Activated CD4-positive, alpha-beta T cell treated with anti-CD3 and anti-CD28 coated beads, Interleukin-2, amount 10 ng/mL, durations not matched to agents 24 days and 14 days (primary cell): ENCODE measurements at regions not wholly inside any gene's neighbourhood (a gene's known extent, or its start where the extent isn't known, plus 50 kb on each side); places are given as distances from the start of the nearest gene placed in this dataset.
"Not testable (repeated sequence)": the region's sequence is repeated elsewhere in the genome, so short reads cannot be mapped to it uniquely, and the experiment has no call there.

Experiments used
- DNase-seq: peaks from one replicate; pipeline ENCODE4 v3.0.0; 2022
- H3K27ac Mint-ChIP-seq: one replicate; pipeline ENCODE4 v1.8.0; 2022; ENCODE audit warnings: mild to moderate bottlenecking, mixed read lengths
- H3K27me3 Mint-ChIP-seq: one replicate; pipeline ENCODE4 v1.8.0; 2022; ENCODE audit warnings: mixed read lengths
- H3K36me3 Mint-ChIP-seq: one replicate; pipeline ENCODE4 v1.8.0; 2022; ENCODE audit warnings: low read depth, mild to moderate bottlenecking, mixed read lengths
- H3K4me1 Mint-ChIP-seq: one replicate; pipeline ENCODE4 v1.8.0; 2021; ENCODE audit warnings: mixed read lengths
- H3K4me3 Mint-ChIP-seq: one replicate; pipeline ENCODE4 v1.8.0; 2022; ENCODE audit warnings: mild to moderate bottlenecking, moderate library complexity, mixed read lengths
- H3K9me3 Mint-ChIP-seq: one replicate; pipeline ENCODE4 v1.8.0; 2021; ENCODE audit warnings: mixed read lengths
- intact Hi-C: fragments of 100-400 bp; cut with micrococcal nuclease; formaldehyde crosslinking; loops from one replicate; pipeline ENCODE4 v1.15.1; 2023

DNA sequence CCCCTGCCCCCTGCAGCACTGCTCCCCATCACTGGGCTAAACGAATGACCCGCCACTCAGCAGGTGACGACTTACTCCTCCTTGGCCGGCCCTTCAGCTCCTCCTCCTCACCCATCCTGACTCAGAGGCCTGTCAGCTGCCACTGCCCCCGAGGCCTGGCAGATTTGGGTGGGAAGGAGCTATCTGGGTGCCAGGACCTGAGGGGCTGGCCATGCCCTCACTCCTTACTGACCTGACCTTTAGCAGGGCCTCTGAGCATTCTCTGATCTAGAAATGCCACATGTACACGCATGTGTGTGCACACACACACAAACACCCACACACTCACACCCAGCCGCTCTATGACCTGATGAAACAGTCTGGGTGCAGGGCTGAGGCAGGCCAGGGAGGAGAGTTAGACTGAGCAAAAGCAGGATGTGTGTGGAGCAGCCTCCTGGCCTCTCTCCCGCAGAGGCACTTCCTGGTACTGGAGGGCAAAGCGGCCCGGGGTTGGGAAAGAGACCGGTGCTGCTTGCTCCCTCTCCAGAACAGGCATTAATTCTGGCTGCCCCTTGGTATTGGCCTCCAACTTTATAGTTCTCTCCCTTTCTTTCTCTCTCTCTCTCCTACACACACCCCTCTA lies 68.0 kb downstream of the ZFP36L2 start:
- Mint-ChIP-seq H3K36me3 (no peaks in the 10 kb centered on the region), H3K27me3 (no peaks in the 10 kb centered on the region), H3K4me3 (peak overlapping the region; percentile 78), H3K4me1 (peaks cover 56% of the 10 kb centered on the region), H3K9me3 (no peaks in the 10 kb centered on the region), H3K27ac (peak overlapping the region; percentile 98)
- intact Hi-C loops: loop anchor here (1.0 to 5.0 kb wide), 3 partner anchors 9 to 399 kb away; no protein-coding TSS in a partner anchor
- DNase-seq: peak; percentile 89

- no peaks in the 10 kb centered on the region for H3K9me3 Mint-ChIP-seq
- DNase-seq: no peak
- intact Hi-C loops: loop anchor here (1.0 to 5.0 kb wide), 3 partner anchors 8 to 400 kb away; no protein-coding TSS in a partner anchor
- H3K4me3 Mint-ChIP-seq: peak overlapping the region; percentile 78
- peaks cover 59% of the 10 kb centered on the region for H3K4me1 Mint-ChIP-seq
- no peaks in the 10 kb centered on the region for H3K36me3 Mint-ChIP-seq
- H3K27ac Mint-ChIP-seq: peak overlapping the region; percentile 98
- no peaks in the 10 kb centered on the region for H3K27me3 Mint-ChIP-seq
These were observed 68.7 kb downstream of the ZFP36L2 start for GRCh38 chr2:43157506-43158246.

- Mint-ChIP-seq H3K27me3 (no peaks in the 10 kb centered on the region), H3K36me3 (no peaks in the 10 kb centered on the region), H3K4me3 (no peak overlapping the region), H3K27ac (peak overlapping the region; percentile 35), H3K4me1 (peaks cover 60% of the 10 kb centered on the region), H3K9me3 (no peaks in the 10 kb centered on the region)
- intact Hi-C loops: loop anchor here (5.0 kb wide), 1 partner anchor 401 kb away; no protein-coding TSS in a partner anchor
- no peak for DNase-seq
These were observed 70.5 kb downstream of the ZFP36L2 start for GRCh38 chr2:43155851-43156411.

DNA sequence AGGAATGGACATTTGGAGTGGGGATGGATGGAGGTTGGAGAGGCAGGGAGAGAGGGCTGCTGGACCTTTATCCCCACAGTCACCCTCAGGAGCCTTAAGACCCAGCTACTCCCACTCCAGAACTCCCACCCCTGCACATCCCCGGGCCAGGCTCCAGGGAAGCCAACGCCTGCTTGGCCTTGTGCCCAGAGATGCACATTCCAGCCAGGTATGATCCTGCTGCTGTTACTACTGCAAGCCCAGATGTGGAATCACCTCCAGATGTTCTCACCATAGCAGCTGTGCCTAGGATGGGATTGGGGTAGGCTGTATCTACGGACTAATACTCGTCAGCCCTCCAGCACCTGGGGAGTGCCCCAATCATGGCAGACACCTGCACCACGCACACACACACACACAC lies 71.7 kb downstream of the ZFP36L2 start:
- no peak overlapping the region for H3K27ac Mint-ChIP-seq
- no peaks in the 10 kb centered on the region for H3K36me3 Mint-ChIP-seq
- peaks cover 57% of the 10 kb centered on the region for H3K4me1 Mint-ChIP-seq
- no peak for DNase-seq
- no peak overlapping the region for H3K4me3 Mint-ChIP-seq
- intact Hi-C loops: loop anchor here (5.0 kb wide), 1 partner anchor 403 kb away; no protein-coding TSS in a partner anchor
- H3K9me3 Mint-ChIP-seq: no peaks in the 10 kb centered on the region
- H3K27me3 Mint-ChIP-seq: no peaks in the 10 kb centered on the region

DNA sequence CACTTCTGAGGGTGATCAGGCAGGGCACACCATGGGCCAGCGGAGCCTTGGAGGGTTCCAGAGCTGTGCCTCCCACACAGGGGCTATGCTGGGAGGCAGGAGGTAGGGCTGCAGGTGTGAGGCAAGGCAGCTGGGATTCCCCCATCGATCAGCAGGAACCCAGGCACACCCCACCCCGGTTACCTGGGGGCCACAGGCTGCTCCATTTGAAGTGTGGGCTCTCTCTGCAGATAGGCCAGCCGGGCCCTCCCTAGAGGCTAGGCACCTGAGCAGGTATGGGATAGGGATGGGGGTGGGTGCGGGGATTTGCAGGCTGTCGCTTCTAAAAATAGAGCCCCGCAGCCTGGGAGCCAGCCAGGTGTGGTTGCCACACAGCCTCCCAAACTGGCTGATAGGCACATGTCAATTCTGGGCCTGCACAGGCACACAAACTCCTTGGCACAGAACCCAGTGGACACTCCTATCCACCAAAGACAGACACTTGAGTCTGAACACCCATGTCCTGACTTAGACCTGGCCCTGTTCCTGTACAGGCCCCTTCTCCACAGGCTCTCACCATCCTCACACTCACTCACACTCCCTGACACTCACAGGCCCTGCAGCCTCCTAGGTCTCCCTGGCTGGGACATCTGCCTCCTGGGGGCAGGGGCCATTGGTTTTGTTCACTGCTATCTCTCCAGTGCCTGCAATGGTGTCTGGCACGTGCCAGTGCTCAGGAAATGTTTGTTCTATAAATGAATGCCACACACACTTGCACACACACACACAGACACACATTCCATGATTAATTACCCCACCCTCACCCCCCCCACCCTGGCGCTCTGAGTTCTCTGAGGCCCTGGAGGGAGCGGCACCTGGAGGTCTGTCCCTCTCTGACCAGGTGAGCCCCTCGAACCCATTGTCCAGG lies 73.4 kb downstream of the ZFP36L2 start:
- Mint-ChIP-seq H3K4me3 (no peak overlapping the region), H3K27ac (no peak overlapping the region), H3K27me3 (no peaks in the 10 kb centered on the region), H3K9me3 (no peaks in the 10 kb centered on the region), H3K4me1 (peaks cover 54% of the 10 kb centered on the region), H3K36me3 (no peaks in the 10 kb centered on the region)
- DNase-seq: no peak
- intact Hi-C loops: no loop called here

GRCh38 chr2:43152186-43152585 lies 74.2 kb downstream of the ZFP36L2 start:
- Mint-ChIP-seq H3K9me3 (no peaks in the 10 kb centered on the region), H3K4me3 (no peak overlapping the region), H3K27ac (peak overlapping the region; percentile 34), H3K4me1 (peaks cover 53% of the 10 kb centered on the region), H3K36me3 (no peaks in the 10 kb centered on the region), H3K27me3 (no peaks in the 10 kb centered on the region)
- no peak for DNase-seq
- intact Hi-C loops: no loop called here

DNA sequence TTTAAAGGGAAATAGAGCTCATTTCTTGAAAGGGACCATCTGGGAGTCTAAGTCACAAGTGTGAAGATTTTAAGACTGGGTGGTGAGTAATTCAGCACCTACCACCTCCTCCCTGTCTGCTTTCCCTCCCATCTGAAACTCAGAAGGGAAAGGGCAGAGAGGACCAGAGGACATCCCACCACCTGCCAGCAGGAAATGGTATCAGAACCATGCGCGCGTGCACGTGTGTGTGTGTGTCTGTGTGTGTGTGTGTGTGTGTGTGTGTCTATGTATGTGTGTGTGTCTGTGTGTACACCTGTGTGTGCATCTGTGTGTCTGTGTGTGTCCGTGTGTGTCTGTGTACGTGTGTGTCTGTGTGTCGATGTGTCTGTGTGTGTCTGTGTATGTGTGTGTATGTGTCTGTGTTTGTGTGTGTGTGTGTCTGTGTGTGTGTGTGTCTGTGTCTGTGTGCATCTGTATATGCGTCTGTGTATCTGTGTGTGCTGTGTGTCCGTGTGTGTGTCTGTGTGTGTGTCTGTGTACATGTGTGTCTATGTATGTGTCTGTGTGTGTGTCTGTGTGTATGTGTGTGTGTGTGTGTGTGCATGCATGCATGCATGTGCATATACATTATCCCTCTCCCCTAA lies 76.8 kb downstream of the ZFP36L2 start:
- H3K27ac Mint-ChIP-seq: peak overlapping the region; percentile 91
- H3K27me3 Mint-ChIP-seq: no peaks in the 10 kb centered on the region
- intact Hi-C loops: loop anchor here (1.0 to 2.0 kb wide), 3 partner anchors 9 to 25 kb away; no protein-coding TSS in a partner anchor

DNA sequence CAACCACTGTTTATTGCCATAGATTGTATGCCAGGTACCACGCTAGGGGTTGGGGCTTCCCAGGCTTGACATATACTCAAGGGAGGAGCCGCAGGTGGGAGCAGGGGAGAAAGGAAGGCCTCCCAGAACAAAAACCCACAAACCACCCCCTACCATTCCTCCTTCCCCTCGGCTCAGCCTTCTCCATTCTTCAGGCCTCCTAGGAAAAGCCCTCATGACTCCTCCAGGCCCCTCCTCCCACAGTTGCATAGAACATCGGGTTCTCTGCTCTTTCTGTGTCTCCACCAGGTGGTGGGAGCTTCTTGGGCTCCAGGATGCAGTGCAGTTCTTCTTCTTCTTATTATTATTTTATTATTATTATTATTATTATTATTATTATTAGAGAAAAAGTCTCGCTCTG lies 80.3 kb downstream of the ZFP36L2 start:
- DNase-seq: no peak
- no peak overlapping the region for H3K27ac Mint-ChIP-seq
- no peaks in the 10 kb centered on the region for H3K9me3 Mint-ChIP-seq
- no peak overlapping the region for H3K4me3 Mint-ChIP-seq
- H3K4me1 Mint-ChIP-seq: peaks cover 45% of the 10 kb centered on the region
- intact Hi-C loops: no loop called here
- no peaks in the 10 kb centered on the region for H3K27me3 Mint-ChIP-seq
- no peaks in the 10 kb centered on the region for H3K36me3 Mint-ChIP-seq

More for the DNA sequence above, 76.8 kb downstream of the ZFP36L2 start:
- Mint-ChIP-seq H3K4me1 (peaks cover 51% of the 10 kb centered on the region), H3K36me3 (no peaks in the 10 kb centered on the region), H3K4me3 (peak overlapping the region; percentile 67), H3K9me3 (no peaks in the 10 kb centered on the region)
- peak; percentile 81 for DNase-seq

DNA sequence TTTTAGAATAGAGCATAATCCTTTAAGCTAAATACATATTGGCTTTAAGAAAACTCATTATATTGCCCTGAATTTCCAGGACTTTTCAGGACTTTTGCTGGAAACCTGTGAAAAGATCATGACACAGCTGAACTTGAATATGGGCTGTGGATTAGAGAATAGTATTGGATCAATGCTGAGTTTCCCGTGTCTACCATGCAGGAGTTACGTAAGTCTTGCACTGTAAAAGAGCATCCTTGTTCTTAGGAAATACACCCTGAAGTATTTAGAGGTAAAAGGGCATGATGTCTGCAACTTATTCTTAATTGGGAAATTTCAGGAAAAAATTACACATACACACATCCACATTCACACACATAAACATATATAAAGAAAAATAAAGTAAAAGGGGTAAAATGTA lies 82.1 kb downstream of the ZFP36L2 start:
- intact Hi-C loops: no loop called here
- Mint-ChIP-seq H3K27me3 (no peaks in the 10 kb centered on the region), H3K4me3 (no peak overlapping the region), H3K27ac (no peak overlapping the region), H3K9me3 (no peaks in the 10 kb centered on the region), H3K4me1 (peaks cover 45% of the 10 kb centered on the region), H3K36me3 (peaks cover 8% of the 10 kb centered on the region)
- no peak for DNase-seq

DNA sequence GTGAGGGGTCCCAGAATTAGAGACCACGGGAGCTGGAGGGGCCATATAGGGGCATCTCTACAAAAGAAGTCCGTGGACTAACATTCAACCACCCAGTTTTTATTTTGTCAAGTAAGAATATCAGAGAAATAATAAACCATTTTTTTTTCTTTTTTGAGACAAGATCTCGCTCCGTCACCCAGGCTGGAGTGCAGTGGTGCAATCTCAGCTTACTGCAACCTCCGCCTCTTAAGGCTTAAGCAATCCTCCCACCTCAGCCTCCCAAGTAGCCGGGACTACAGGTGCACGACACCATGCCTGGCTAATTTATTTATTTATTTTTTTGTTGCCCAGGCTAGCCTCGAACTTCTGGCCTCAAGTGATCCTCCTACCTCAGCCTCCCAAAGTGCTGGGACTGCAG lies 82.7 kb downstream of the ZFP36L2 start:
- H3K4me1 Mint-ChIP-seq: peaks cover 41% of the 10 kb centered on the region
- no peaks in the 10 kb centered on the region for H3K9me3 Mint-ChIP-seq
- no peaks in the 10 kb centered on the region for H3K27me3 Mint-ChIP-seq
- H3K4me3 Mint-ChIP-seq: no peak overlapping the region
- peaks cover 8% of the 10 kb centered on the region for H3K36me3 Mint-ChIP-seq
- intact Hi-C loops: no loop called here
- H3K27ac Mint-ChIP-seq: no peak overlapping the region
- DNase-seq: no peak

DNA sequence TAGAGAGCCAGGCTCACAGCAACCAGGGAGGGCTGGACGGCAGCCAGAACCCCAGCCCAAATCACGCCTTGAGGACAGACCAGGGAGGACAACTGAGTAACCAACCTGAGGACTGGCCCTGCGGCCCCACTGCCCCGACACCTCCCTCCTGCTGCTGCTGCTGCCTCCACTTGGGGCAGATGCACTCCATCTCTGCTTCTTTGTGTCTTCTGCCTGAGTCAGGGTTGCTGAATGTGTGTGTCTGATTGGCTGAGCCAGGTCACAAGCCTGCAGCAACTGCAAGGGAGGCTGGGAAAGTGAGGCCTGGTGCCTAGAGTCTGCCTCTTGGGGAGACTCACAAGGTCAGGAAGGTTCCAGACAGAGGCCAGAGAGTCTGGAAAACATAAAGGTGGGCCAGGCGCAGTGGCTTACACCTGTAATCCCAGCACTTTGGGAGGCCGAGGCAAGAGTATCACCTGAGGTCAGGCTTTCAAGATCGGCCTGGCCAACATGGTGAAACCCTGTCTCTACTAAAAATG lies 83.4 kb downstream of the ZFP36L2 start:
- intact Hi-C loops: no loop called here
- peak; percentile 87 for DNase-seq
- Mint-ChIP-seq H3K36me3 (peaks cover 8% of the 10 kb centered on the region), H3K27me3 (no peaks in the 10 kb centered on the region), H3K9me3 (no peaks in the 10 kb centered on the region), H3K4me3 (peak overlapping the region; percentile 81), H3K27ac (peak overlapping the region; percentile 84), H3K4me1 (peaks cover 44% of the 10 kb centered on the region)

DNA sequence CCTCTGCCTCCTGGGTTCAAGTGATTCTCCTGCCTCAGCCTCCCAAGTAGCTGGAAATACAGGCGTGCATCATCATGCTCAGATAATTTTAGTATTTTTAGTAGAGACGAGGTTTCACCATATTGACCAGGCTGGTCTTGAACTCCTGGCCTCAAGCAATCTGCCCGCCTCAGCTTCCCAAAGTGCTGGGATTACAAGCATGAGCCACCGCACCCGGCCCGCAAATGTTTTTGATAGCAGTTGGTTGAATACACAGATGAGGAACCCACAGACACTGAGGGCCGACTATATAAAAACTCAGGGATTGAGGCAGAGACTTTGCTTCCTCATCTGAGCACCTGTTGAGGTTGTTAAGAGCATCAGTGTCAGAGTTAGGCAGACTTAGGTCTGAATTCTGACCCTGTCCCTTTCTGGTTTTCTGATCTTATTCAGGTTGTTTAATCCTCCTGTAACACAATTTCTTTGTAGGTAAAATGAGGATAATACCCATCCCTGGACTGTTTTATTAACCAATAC lies 84.7 kb downstream of the ZFP36L2 start:
- intact Hi-C loops, H3K27me3 Mint-ChIP-seq, DNase-seq, H3K9me3 Mint-ChIP-seq: not testable (repeated sequence)
- Mint-ChIP-seq H3K27ac (peak overlapping the region; percentile 69), H3K36me3 (peaks cover 11% of the 10 kb centered on the region), H3K4me3 (peak overlapping the region; percentile 81), H3K4me1 (peaks cover 52% of the 10 kb centered on the region)
